Kidney (tissue), 13 donors: ENCODE measurements at regions not wholly inside any gene's neighbourhood (a gene's known extent, or its start where the extent isn't known, plus 50 kb on each side); places are given as distances from the start of the nearest gene placed in this dataset.
A peak's percentile ranks its signal among the peaks of the same experiment; 100 is the strongest.

ENCODE experiments used
- DNase-seq, 5 donors: peaks; one replicate each; pipeline ENCODE4 v3.0.0-alpha.2; 2013 to 2020
- FAIRE-seq: peaks from 2 replicates; lab custom pipeline; 2012; peaks lifted over from hg19 to GRCh38; lab: Jason Lieb, UNC
- H3K27ac ChIP-seq, 2 donors: one replicate each; pipeline ENCODE4 v1.7.0; 2013; ENCODE audit warnings: low read depth in 2 of 2, low read length in 2 of 2, inconsistent platforms in 1 of 2
- H3K27me3 ChIP-seq: one replicate; pipeline ENCODE4 v1.7.1; 2013; ENCODE audit warnings: low read length, inconsistent platforms; ENCODE audit not compliant: control insufficient read depth, insufficient read depth
- H3K36me3 ChIP-seq, 3 donors: one replicate each; pipeline versions ENCODE4 v1.7.0 to v1.7.1; 2013; ENCODE audit warnings: low read length in 3 of 3, control low read depth in 1 of 3, inconsistent platforms in 1 of 3; ENCODE audit not compliant: insufficient read depth in 3 of 3, control insufficient read depth in 2 of 3
- H3K4me1 ChIP-seq, 3 donors: one replicate each; pipeline versions ENCODE4 v1.7.0 to v1.7.1; 2013; ENCODE audit warnings: low read length in 3 of 3, inconsistent platforms in 1 of 3, low read depth in 1 of 3; ENCODE audit not compliant: control insufficient read depth in 2 of 3, insufficient read depth in 2 of 3
- H3K4me3 ChIP-seq, 3 donors: one replicate each; pipeline versions ENCODE4 v1.7.0 to v1.8.1; 2013; ENCODE audit warnings: low read length in 3 of 3, control low read depth in 1 of 3, inconsistent platforms in 1 of 3
- H3K9ac ChIP-seq, 3 donors: one replicate each; pipeline versions ENCODE4 v1.7.0 to v1.7.1; 2013; ENCODE audit warnings: low read length in 3 of 3, control low read depth in 1 of 3, inconsistent platforms in 1 of 3
- H3K9me3 ChIP-seq, 3 donors: one replicate each; pipeline versions ENCODE4 v1.7.0 to v1.7.1; 2013; ENCODE audit warnings: low read length in 3 of 3, control low read depth in 1 of 3, inconsistent platforms in 1 of 3; ENCODE audit not compliant: control insufficient read depth in 2 of 3, insufficient read depth in 1 of 3
- intact Hi-C: fragments of 100-400 bp; cut with DNase I; formaldehyde crosslinking; loops from one replicate; pipeline ENCODE4 v1.11.1; 2022
- TF ChIP-seq, protein P1 (sequence below): IDR thresholded peaks from 3 replicates; pipeline ENCODE4 v1.5.1; 2012; ENCODE audit warnings: mild to moderate bottlenecking, moderate library complexity, borderline replicate concordance; ENCODE audit not compliant: insufficient read depth; ENCODE audit errors: extremely low read depth
- donor health status: control.
- donor health status: control.
- donor health status: control.
- donor health status: control.
- donor health status: control.
- donor health status: DM: yes; HTN: yes; CAD: no.
- donor health status: Normal renal cell carcinoma (clear cell type).

DNA sequence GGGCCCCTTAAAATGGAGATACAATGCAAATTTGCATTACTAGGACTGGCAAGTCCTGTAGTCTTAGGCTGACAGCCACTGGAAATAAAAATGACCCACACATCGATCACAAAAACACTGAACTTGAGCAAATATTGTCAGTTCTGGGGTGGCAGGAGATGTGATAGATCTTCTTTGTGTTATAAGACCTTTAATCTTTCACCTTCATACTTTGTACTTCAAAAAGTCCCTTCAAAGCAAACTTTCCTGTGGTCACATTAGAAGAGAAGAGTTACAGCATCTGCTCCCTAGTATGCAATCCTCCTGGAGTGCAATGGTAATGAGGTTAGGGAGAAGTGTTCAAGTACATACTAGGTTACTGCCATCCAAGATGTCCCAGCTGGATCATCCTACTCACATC, 149.4 kb upstream of the KCNMB2 start:
- FAIRE-seq: no peak

DNA sequence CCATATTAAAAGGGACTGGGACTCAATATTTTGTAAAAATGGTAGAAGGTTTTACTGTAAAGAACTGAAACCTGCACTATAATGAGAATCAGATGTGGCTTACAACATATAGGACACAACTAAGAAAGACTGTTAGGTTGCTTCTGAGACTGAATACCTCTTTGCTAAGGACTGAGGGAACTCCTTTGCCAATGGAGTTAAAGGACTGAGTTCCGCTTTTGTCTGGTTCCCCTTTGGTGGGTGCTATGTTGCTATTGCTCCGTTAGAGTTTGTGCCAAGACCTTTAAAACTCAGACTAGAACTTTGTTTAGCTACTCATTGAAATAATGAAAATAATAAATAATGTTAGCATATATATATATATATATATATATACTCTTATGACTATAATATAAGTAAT, 147.8 kb upstream of the KCNMB2 start:
- Histone ChIP-seq H3K36me3 (no peaks in the 10 kb centered on the region), H3K4me3 (no peak overlapping the region), H3K9me3 (no peaks in the 10 kb centered on the region), H3K9ac (no peak overlapping the region), H3K4me1 (no peaks in the 10 kb centered on the region), H3K27ac (no peak overlapping the region), H3K27me3 (no peaks in the 10 kb centered on the region)
- DNase-seq (no peak), FAIRE-seq (no peak)
- intact Hi-C loops: no loop called here
- TF ChIP-seq, protein P1, sequence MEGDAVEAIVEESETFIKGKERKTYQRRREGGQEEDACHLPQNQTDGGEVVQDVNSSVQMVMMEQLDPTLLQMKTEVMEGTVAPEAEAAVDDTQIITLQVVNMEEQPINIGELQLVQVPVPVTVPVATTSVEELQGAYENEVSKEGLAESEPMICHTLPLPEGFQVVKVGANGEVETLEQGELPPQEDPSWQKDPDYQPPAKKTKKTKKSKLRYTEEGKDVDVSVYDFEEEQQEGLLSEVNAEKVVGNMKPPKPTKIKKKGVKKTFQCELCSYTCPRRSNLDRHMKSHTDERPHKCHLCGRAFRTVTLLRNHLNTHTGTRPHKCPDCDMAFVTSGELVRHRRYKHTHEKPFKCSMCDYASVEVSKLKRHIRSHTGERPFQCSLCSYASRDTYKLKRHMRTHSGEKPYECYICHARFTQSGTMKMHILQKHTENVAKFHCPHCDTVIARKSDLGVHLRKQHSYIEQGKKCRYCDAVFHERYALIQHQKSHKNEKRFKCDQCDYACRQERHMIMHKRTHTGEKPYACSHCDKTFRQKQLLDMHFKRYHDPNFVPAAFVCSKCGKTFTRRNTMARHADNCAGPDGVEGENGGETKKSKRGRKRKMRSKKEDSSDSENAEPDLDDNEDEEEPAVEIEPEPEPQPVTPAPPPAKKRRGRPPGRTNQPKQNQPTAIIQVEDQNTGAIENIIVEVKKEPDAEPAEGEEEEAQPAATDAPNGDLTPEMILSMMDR: no peak

More for the DNA sequence above, 149.4 kb upstream of the KCNMB2 start:
- Histone ChIP-seq H3K4me1 (peaks cover 0 to 4% (median 0%) of the 10 kb centered on the region in 3 donors), H3K27me3 (no peaks in the 10 kb centered on the region), H3K36me3 (no peaks in the 10 kb centered on the region), H3K9me3 (no peaks in the 10 kb centered on the region), H3K27ac (no peak overlapping the region), H3K9ac (no peak overlapping the region), H3K4me3 (no peak overlapping the region)
- DNase-seq: no peak
- TF ChIP-seq, protein P1: no peak
- intact Hi-C loops: no loop called here

DNA sequence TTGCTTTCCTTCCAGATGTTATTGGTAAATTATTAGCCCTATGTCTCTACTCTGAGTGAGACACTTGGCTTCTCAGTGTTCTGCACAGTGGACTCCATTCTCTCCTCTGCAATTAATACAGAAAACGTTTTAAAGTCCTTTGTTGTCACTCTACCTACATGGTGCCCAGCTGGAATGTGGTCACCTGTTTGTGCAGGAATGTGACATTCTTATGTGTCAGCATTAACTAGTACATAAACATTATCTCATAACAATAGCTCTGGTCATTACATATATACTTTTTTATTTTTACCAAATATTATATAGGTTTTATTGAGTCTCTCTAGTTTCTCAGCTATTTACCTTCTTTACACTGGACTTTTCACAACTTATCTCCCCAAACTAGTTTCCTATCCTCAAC, 147.0 kb upstream of the KCNMB2 start:
- H3K4me3 ChIP-seq: no peak overlapping the region
- H3K27me3 ChIP-seq: no peaks in the 10 kb centered on the region
- no peak overlapping the region for H3K27ac ChIP-seq
- H3K36me3 ChIP-seq: no peaks in the 10 kb centered on the region
- no peaks in the 10 kb centered on the region for H3K9me3 ChIP-seq
- TF ChIP-seq, protein P1: no peak
- DNase-seq: peak in 1 of 5 donors; percentile 49
- no peak overlapping the region for H3K9ac ChIP-seq
- no peak for FAIRE-seq
- no peaks in the 10 kb centered on the region for H3K4me1 ChIP-seq
- intact Hi-C loops: no loop called here

DNA sequence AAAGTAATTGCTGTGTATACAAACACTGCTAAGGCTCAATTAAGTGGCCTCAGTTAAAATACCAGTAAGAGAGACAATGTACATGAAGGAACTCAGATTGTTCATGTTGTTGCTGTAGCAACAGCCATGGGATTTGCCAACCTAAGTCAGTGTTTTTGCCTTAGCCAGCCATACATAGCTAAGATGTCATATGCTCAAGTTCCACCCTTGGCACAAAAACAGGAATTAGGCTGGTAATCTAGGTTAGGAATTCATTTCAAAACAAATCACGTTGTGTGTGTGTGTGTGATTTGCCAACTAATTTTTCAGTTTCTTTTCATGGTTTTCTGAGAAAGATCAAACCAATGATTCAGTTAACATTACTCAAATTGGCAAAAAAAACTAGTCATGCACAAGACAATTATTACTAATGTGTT, 143.7 kb upstream of the KCNMB2 start:
- TF ChIP-seq, protein P1: no peak
- Histone ChIP-seq H3K27ac (no peak overlapping the region), H3K36me3 (no peaks in the 10 kb centered on the region), H3K27me3 (no peaks in the 10 kb centered on the region), H3K4me3 (no peak overlapping the region), H3K9me3 (no peaks in the 10 kb centered on the region), H3K4me1 (no peaks in the 10 kb centered on the region), H3K9ac (no peak overlapping the region)
- FAIRE-seq (no peak), DNase-seq (peak in 1 of 5 donors; percentile 21)
- intact Hi-C loops: no loop called here
